ENCODE measurements at regions not wholly inside any gene's neighbourhood (a gene's known extent, or its start where the extent isn't known, plus 50 kb on each side); places are given as distances from the start of the nearest gene placed in this dataset.

- no peak for DNase-seq
These were observed 50.4 kb upstream of the DLX4 start for GRCh38 chr17:49918591-49918990.

All from amygdala (tissue), 56 donors.